ENCODE measurements at regions not wholly inside any gene's neighbourhood (a gene's known extent, or its start where the extent isn't known, plus 50 kb on each side); places are given as distances from the start of the nearest gene placed in this dataset.

DNA sequence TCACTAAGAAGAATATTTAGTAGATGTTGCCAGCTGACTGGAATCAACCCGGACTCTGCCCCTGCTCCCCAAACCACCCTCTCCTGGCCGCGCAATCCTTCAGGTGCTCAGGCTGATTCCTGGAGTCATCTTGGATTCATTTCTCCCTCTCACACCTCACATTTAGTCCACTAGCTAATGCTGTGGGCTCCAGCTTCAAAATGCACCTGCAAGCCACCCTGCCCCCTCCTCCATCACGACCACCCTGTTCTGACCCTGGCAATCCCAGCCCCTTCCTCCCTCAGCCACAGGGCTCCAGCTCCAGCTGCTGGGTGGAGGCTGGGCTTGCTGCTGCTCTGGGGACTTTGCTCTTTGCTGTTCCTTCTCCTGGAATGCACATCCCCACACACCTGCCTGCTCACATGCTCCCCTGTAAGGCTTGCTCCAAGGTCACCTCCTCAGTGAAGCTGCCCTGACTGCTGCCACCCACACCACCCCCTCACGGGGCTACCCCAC, 61.3 kb upstream of the SH3RF3 start:
- TF ChIP-seq SIN3A (IDR thresholded peaks at IDR 0.05; ENCODE audit: borderline replicate concordance in 2 of 2, control insufficient read depth in 1 of 2, low read depth in 2 of 2, low read length in 2 of 2): no peak
- no peak for TF ChIP-seq NR2C2 (CRISPR knock-in tag; IDR thresholded peaks at IDR 0.05)
- no peak for TF ChIP-seq NR2C2 (tag; IDR thresholded peaks at IDR 0.05)
- TF ChIP-seq ARID1B (IDR thresholded peaks at IDR 0.05): no peak
- no peak for TF ChIP-seq DPF2 (IDR thresholded peaks at IDR 0.05)
- no peak for TF ChIP-seq SP1 (CRISPR knock-in tag; IDR thresholded peaks at IDR 0.05)
- TF ChIP-seq ZBTB49 (CRISPR knock-in tag; IDR thresholded peaks at IDR 0.05; ENCODE audit: borderline replicate concordance): no peak
- no peak for TF ChIP-seq THAP12 (CRISPR knock-in tag; IDR thresholded peaks at IDR 0.05)
- no peak for TF ChIP-seq EP300 (IDR thresholded peaks at IDR 0.05; ENCODE audit: low read length)
- no peak for TF ChIP-seq FOSL1 (tag; conservative IDR thresholded peaks at IDR 0.05)
- no peak for TF ChIP-seq SREBF2 (CRISPR knock-in tag; IDR thresholded peaks at IDR 0.05)
- TF ChIP-seq USF2 (CRISPR knock-in tag; IDR thresholded peaks at IDR 0.05): no peak
- no peak for TF ChIP-seq ZNF282 (CRISPR knock-in tag; IDR thresholded peaks at IDR 0.05)
- no peak for TF ChIP-seq CTCF (IDR thresholded peaks at IDR 0.05 in 2 of 3, conservative IDR thresholded peaks at IDR 0.05 in 1 of 3; ENCODE audit: insufficient read depth in 2 of 3, low read depth in 1 of 3, low read length in 3 of 3)
- no peak for TF ChIP-seq CCNT2 (IDR thresholded peaks at IDR 0.05; ENCODE audit: borderline replicate concordance, extremely low read depth, insufficient read length, low read depth, low read length)
